Hypothalamus (tissue), 51 donors: ENCODE measurements at regions not wholly inside any gene's neighbourhood (a gene's known extent, or its start where the extent isn't known, plus 50 kb on each side); places are given as distances from the start of the nearest gene placed in this dataset.
"Not testable (repeated sequence)": the region's sequence is repeated elsewhere in the genome, so short reads cannot be mapped to it uniquely, and the experiment has no call there.

ENCODE experiments used
- DNase-seq, 51 donors: peaks; one replicate each; lab custom pipeline; 2025; lab: John Stamatoyannopoulos, UW

GRCh38 chr12:34402228-34402898, 380.1 kb downstream of the ALG10 start:
- no peak for DNase-seq

GRCh38 chr12:34402899-34403705, 380.8 kb downstream of the ALG10 start:
- DNase-seq = no peak

- DNase-seq = no peak
Measured at GRCh38 chr12:34403706-34404376, 381.5 kb downstream of the ALG10 start.

- no peak for DNase-seq
Measured at GRCh38 chr12:34404377-34405285, 382.3 kb downstream of the ALG10 start.

- DNase-seq = no peak
Measured at GRCh38 chr12:34405286-34406227, 383.3 kb downstream of the ALG10 start.

- no peak for DNase-seq
Measured at GRCh38 chr12:34406228-34406995, 384.1 kb downstream of the ALG10 start.

GRCh38 chr12:34406996-34407300, 384.7 kb downstream of the ALG10 start:
- no peak for DNase-seq

GRCh38 chr12:34407813-34408212, 385.5 kb downstream of the ALG10 start:
- DNase-seq = no peak

GRCh38 chr12:34431509-34431908, 409.2 kb downstream of the ALG10 start:
- DNase-seq = not testable (repeated sequence)
